HG03135 (cell line): ENCODE measurements at regions not wholly inside any gene's neighbourhood (a gene's known extent, or its start where the extent isn't known, plus 50 kb on each side); places are given as distances from the start of the nearest gene placed in this dataset.

Experiments used
- ATAC-seq: cut with Tn5 transposase; IDR thresholded peaks from one replicate; pipeline ENCODE4 v1.9.1; 2021; ENCODE audit warnings: mild to moderate bottlenecking, moderate library complexity; ENCODE audit not compliant: unreplicated experiment

GRCh38 chr21:25384782-25385181 lies 222.5 kb downstream of the MRPL39 start:
- no peak for ATAC-seq

GRCh38 chr21:25383545-25383944 lies 223.7 kb downstream of the MRPL39 start:
- no peak for ATAC-seq

GRCh38 chr21:25381936-25382452 lies 225.3 kb downstream of the MRPL39 start:
- no peak for ATAC-seq

- no peak for ATAC-seq
These were observed 231.6 kb downstream of the MRPL39 start for GRCh38 chr21:25375675-25376074.

GRCh38 chr21:25373126-25374082 lies 233.9 kb downstream of the MRPL39 start:
- no peak for ATAC-seq

- ATAC-seq, result no peak
These were observed 235.3 kb downstream of the MRPL39 start for GRCh38 chr21:25371841-25372425.

- ATAC-seq, result no peak
These were observed 237.0 kb downstream of the MRPL39 start for GRCh38 chr21:25370311-25370744.

GRCh38 chr21:25369524-25370300 lies 237.6 kb downstream of the MRPL39 start:
- no peak for ATAC-seq

- ATAC-seq, result no peak
These were observed 238.8 kb downstream of the MRPL39 start for GRCh38 chr21:25368531-25368930.

GRCh38 chr21:25366116-25366515 lies 241.2 kb downstream of the MRPL39 start:
- ATAC-seq, result no peak

GRCh38 chr21:25362375-25363267 lies 244.7 kb downstream of the MRPL39 start:
- ATAC-seq, result no peak

- no peak for ATAC-seq
These were observed 245.5 kb downstream of the MRPL39 start for GRCh38 chr21:25361765-25362164.

- ATAC-seq, result no peak
These were observed 246.2 kb downstream of the MRPL39 start for GRCh38 chr21:25361097-25361496.

GRCh38 chr21:25360593-25360992 lies 246.7 kb downstream of the MRPL39 start:
- ATAC-seq, result no peak

- ATAC-seq, result no peak
These were observed 247.6 kb downstream of the MRPL39 start for GRCh38 chr21:25359724-25360123.

- no peak for ATAC-seq
These were observed 257.2 kb downstream of the MRPL39 start for GRCh38 chr21:25350056-25350455.

- no peak for ATAC-seq
These were observed 263.3 kb downstream of the MRPL39 start for GRCh38 chr21:25343774-25344545.

- ATAC-seq, result no peak
These were observed 264.5 kb downstream of the MRPL39 start for GRCh38 chr21:25342816-25343215.

- ATAC-seq, result no peak
These were observed 265.3 kb downstream of the MRPL39 start for GRCh38 chr21:25341981-25342380.
